ENCODE measurements at regions not wholly inside any gene's neighbourhood (a gene's known extent, or its start where the extent isn't known, plus 50 kb on each side); places are given as distances from the start of the nearest gene placed in this dataset.
A peak's percentile ranks its signal among the peaks of the same experiment; 100 is the strongest.

GRCh38 chr14:30330033-30330432 lies 228.9 kb upstream of the G2E3 start:
- Histone ChIP-seq H3K36me3 (replicated peaks in 1 of 2; ENCODE audit: control insufficient read depth in 1 of 2, insufficient read depth in 2 of 2, low read length in 1 of 2) (no peaks in the 10 kb centered on the region), H4K20me1 (ENCODE audit: insufficient read depth) (no peaks in the 10 kb centered on the region), H2AFZ (ENCODE audit: low read depth) (no peak overlapping the region), H3F3A (replicated peaks; ENCODE audit: insufficient read depth) (no peaks in the 10 kb centered on the region), H3K4me2 (no peak overlapping the region), H3K4me1 (ENCODE audit: control insufficient read depth in 1 of 2, insufficient read depth in 2 of 2, low read depth in 1 of 2, low read length in 1 of 2) (no peaks in the 10 kb centered on the region), H3K27ac (ENCODE audit: low read depth in 2 of 2, low read length in 1 of 2) (no peak overlapping the region), H3K9me2 (no peaks in the 10 kb centered on the region), H3K27me3 (ENCODE audit: insufficient read depth) (peaks cover 7% of the 10 kb centered on the region; the same call in 1 of the 2 replicates), H3K9me3 (no peaks in the 10 kb centered on the region), H3K9ac (no peak overlapping the region), H3K4me3 (ENCODE audit: low read depth in 2 of 2, low read length in 1 of 2) (no peak overlapping the region), H3K79me2 (ENCODE audit: insufficient read depth) (no peaks in the 10 kb centered on the region)
- DNase-seq = no peak
- 27% methylated on average over 6 of the region's 6 CpGs for WGBS (ENCODE audit: low lambda C conversion rate)
- no peak for TF ChIP-seq JUND (IDR thresholded peaks at IDR 0.05)
- no peak for TF ChIP-seq EZH2phosphoT487 (IDR thresholded peaks at IDR 0.05; ENCODE audit: borderline replicate concordance, low read depth)
- TF ChIP-seq SIN3A (IDR thresholded peaks at IDR 0.05; ENCODE audit: borderline replicate concordance, low read depth, low read length) = no peak
- TF ChIP-seq POLR2AphosphoS5 (IDR thresholded peaks at IDR 0.05; ENCODE audit: low read depth, low read length) = no peak
- TF ChIP-seq USF2 (IDR thresholded peaks at IDR 0.05; ENCODE audit: borderline replicate concordance, low read depth, low read length) = no peak
- TF ChIP-seq TAF1 (IDR thresholded peaks at IDR 0.05; ENCODE audit: borderline replicate concordance, low read depth, low read length) = no peak
- TF ChIP-seq GABPA (IDR thresholded peaks at IDR 0.05; ENCODE audit: low read depth) = no peak
- no peak for TF ChIP-seq FOSL2 (IDR thresholded peaks at IDR 0.05; ENCODE audit: borderline replicate concordance, low read depth)
- TF ChIP-seq RCOR1 (IDR thresholded peaks at IDR 0.05; ENCODE audit: low read length) = no peak
- TF ChIP-seq CHD2 (IDR thresholded peaks at IDR 0.05; ENCODE audit: low read length, partially characterized antibody) = no peak
- TF ChIP-seq EP300 (IDR thresholded peaks at IDR 0.05; ENCODE audit: borderline replicate concordance in 1 of 2, low read depth in 1 of 2, low read length in 1 of 2) = no peak
- no peak for TF ChIP-seq RFX5 (IDR thresholded peaks at IDR 0.05; ENCODE audit: low read length)
- no peak for TF ChIP-seq MAX (IDR thresholded peaks at IDR 0.05; ENCODE audit: low read depth)
- TF ChIP-seq FOXJ3 (CRISPR knock-in tag; IDR thresholded peaks at IDR 0.05) = no peak
- no peak for TF ChIP-seq PBX3 (IDR thresholded peaks at IDR 0.05)
- TF ChIP-seq FOXM1 (IDR thresholded peaks at IDR 0.05; ENCODE audit: low read depth) = no peak
- TF ChIP-seq ELF1 (IDR thresholded peaks at IDR 0.05) = no peak
- POLR2A ChIA-PET = no interaction called here
- CTCF ChIA-PET = interaction anchor here (0.9 kb wide), 1 partner anchor 9 kb away, joined by 3 read pairs; no protein-coding TSS in a partner anchor

GRCh38 chr14:30330445-30330844 lies 228.5 kb upstream of the G2E3 start:
- ChIA-PET CTCF (interaction anchor here (0.9 kb wide), 1 partner anchor 9 kb away, joined by 3 read pairs; no protein-coding TSS in a partner anchor), POLR2A (no interaction called here)
- Histone ChIP-seq H3K4me1 (ENCODE audit: control insufficient read depth in 1 of 2, insufficient read depth in 2 of 2, low read depth in 1 of 2, low read length in 1 of 2) (no peaks in the 10 kb centered on the region), H3K4me3 (ENCODE audit: low read depth in 2 of 2, low read length in 1 of 2) (peak overlapping the region in 1 of 2 experiments; percentile 16; a peak in 1 of 4 replicates), H3K9me3 (no peaks in the 10 kb centered on the region), H3K9ac (no peak overlapping the region), H3K9me2 (no peaks in the 10 kb centered on the region), H3K27ac (ENCODE audit: low read depth in 2 of 2, low read length in 1 of 2) (no peak overlapping the region), H3K27me3 (ENCODE audit: insufficient read depth) (peaks cover 7% of the 10 kb centered on the region; the same call in 1 of the 2 replicates), H3K4me2 (no peak overlapping the region), H4K20me1 (ENCODE audit: insufficient read depth) (no peaks in the 10 kb centered on the region), H2AFZ (ENCODE audit: low read depth) (no peak overlapping the region), H3F3A (replicated peaks; ENCODE audit: insufficient read depth) (no peaks in the 10 kb centered on the region), H3K36me3 (replicated peaks in 1 of 2; ENCODE audit: control insufficient read depth in 1 of 2, insufficient read depth in 2 of 2, low read length in 1 of 2) (no peaks in the 10 kb centered on the region), H3K79me2 (ENCODE audit: insufficient read depth) (no peaks in the 10 kb centered on the region)
- TF ChIP-seq CTCF (IDR thresholded peaks at IDR 0.05) (peak; percentile 61), MEF2A (IDR thresholded peaks at IDR 0.05; ENCODE audit: borderline replicate concordance, low read depth) (no peak)
- peak; percentile 8 for DNase-seq

Data from SK-N-SH (cell line).